HG03571 (cell line): ENCODE measurements at regions not wholly inside any gene's neighbourhood (a gene's known extent, or its start where the extent isn't known, plus 50 kb on each side); places are given as distances from the start of the nearest gene placed in this dataset.

Source experiments
- ATAC-seq: cut with Tn5 transposase; IDR thresholded peaks from one replicate; pipeline ENCODE4 v1.9.1; 2021; ENCODE audit not compliant: unreplicated experiment

- ATAC-seq, result no peak
Measured at GRCh38 chr5:161134956-161135355, 282.9 kb upstream of the ATP10B start.

GRCh38 chr5:161134083-161134482 lies 282.1 kb upstream of the ATP10B start:
- no peak for ATAC-seq

GRCh38 chr5:161115941-161116340 lies 263.9 kb upstream of the ATP10B start:
- ATAC-seq, result no peak

- no peak for ATAC-seq
Measured at GRCh38 chr5:161112371-161112770, 260.4 kb upstream of the ATP10B start.

- ATAC-seq, result no peak
Measured at GRCh38 chr5:161105525-161105924, 253.5 kb upstream of the ATP10B start.

- ATAC-seq, result no peak
Measured at GRCh38 chr5:161098516-161098915, 246.5 kb upstream of the ATP10B start.

- ATAC-seq, result no peak
Measured at GRCh38 chr5:161096581-161096980, 244.6 kb upstream of the ATP10B start.

GRCh38 chr5:161095953-161096352 lies 243.9 kb upstream of the ATP10B start:
- ATAC-seq, result no peak

GRCh38 chr5:161094411-161094810 lies 242.4 kb upstream of the ATP10B start:
- no peak for ATAC-seq

GRCh38 chr5:161093100-161093499 lies 241.1 kb upstream of the ATP10B start:
- no peak for ATAC-seq

GRCh38 chr5:161089569-161089968 lies 237.6 kb upstream of the ATP10B start:
- no peak for ATAC-seq

GRCh38 chr5:161086461-161086860 lies 234.4 kb upstream of the ATP10B start:
- ATAC-seq, result no peak

- no peak for ATAC-seq
Measured at GRCh38 chr5:161085056-161085455, 233.0 kb upstream of the ATP10B start.

- no peak for ATAC-seq
Measured at GRCh38 chr5:161084115-161084514, 232.1 kb upstream of the ATP10B start.

- no peak for ATAC-seq
Measured at GRCh38 chr5:161078793-161079192, 226.8 kb upstream of the ATP10B start.

GRCh38 chr5:161077936-161078545 lies 226.0 kb upstream of the ATP10B start:
- ATAC-seq, result no peak

GRCh38 chr5:161077496-161077895 lies 225.5 kb upstream of the ATP10B start:
- no peak for ATAC-seq

GRCh38 chr5:161064781-161065180 lies 212.8 kb upstream of the ATP10B start:
- no peak for ATAC-seq

- no peak for ATAC-seq
Measured at GRCh38 chr5:161064297-161064696, 212.3 kb upstream of the ATP10B start.

GRCh38 chr5:161058781-161059180 lies 206.8 kb upstream of the ATP10B start:
- no peak for ATAC-seq

- ATAC-seq, result no peak
Measured at GRCh38 chr5:161051920-161052500, 200.0 kb upstream of the ATP10B start.

- ATAC-seq, result no peak
Measured at GRCh38 chr5:161047024-161047423, 195.0 kb upstream of the ATP10B start.

- ATAC-seq, result no peak
Measured at GRCh38 chr5:161042862-161043261, 190.9 kb upstream of the ATP10B start.
